ENCODE measurements at regions not wholly inside any gene's neighbourhood (a gene's known extent, or its start where the extent isn't known, plus 50 kb on each side); places are given as distances from the start of the nearest gene placed in this dataset.

DNA sequence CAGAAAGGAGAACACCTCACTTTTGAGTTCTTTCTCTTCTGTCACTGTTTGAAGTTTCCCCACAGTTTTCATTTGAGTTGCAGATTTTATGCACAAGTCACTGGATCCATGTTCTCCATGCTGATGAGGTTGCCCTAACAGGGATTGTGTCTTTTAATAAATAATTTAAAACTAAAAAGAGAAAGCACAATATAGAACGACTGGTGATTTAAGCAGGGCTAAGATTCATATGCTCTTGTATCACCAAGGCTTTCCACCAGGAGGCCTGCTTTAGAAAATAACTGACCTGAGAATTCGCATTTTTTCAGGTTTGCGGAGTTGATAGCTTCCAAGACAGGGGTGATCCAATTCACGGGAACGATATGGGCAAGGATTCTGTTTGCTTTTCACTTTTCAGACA lies 252.0 kb upstream of the VEPH1 start:
- Histone ChIP-seq H3K4me3 (ENCODE audit: low read depth, low read length) (no peak overlapping the region), H3K27ac (no peak overlapping the region), H3K27me3 (replicated peaks) (no peaks in the 10 kb centered on the region), H3K36me3 (replicated peaks) (no peaks in the 10 kb centered on the region)
- in situ Hi-C loops (cut with HindIII; ENCODE audit: low pct_ligation_motif_present, low sequenced_read_pairs): no loop called here
- no peak for DNase-seq
- TF ChIP-seq, protein P1, sequence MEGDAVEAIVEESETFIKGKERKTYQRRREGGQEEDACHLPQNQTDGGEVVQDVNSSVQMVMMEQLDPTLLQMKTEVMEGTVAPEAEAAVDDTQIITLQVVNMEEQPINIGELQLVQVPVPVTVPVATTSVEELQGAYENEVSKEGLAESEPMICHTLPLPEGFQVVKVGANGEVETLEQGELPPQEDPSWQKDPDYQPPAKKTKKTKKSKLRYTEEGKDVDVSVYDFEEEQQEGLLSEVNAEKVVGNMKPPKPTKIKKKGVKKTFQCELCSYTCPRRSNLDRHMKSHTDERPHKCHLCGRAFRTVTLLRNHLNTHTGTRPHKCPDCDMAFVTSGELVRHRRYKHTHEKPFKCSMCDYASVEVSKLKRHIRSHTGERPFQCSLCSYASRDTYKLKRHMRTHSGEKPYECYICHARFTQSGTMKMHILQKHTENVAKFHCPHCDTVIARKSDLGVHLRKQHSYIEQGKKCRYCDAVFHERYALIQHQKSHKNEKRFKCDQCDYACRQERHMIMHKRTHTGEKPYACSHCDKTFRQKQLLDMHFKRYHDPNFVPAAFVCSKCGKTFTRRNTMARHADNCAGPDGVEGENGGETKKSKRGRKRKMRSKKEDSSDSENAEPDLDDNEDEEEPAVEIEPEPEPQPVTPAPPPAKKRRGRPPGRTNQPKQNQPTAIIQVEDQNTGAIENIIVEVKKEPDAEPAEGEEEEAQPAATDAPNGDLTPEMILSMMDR (IDR thresholded peaks at IDR 0.05; ENCODE audit: low read depth, low read length, missing control alignments): peak; percentile 37

DNA sequence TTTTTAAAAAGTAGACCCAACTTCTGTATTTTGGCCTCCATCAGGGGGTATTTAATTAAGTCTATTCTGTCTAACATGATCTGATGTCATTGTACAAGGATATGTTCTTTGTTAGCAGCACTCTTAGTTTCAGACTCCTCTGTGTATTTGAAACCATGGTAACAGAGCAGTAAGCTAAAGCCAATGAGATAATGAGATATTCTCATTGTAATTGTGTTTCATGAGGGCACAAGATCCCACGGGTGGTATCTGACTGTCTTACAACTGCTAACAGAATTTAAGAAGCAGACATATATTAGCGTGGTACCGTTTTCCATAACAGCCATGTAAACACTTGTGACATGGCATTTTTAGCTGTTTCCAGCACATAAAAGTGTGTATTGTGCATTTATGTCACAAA lies 251.2 kb upstream of the VEPH1 start:
- Histone ChIP-seq H3K27me3 (replicated peaks) (no peaks in the 10 kb centered on the region), H3K27ac (no peak overlapping the region), H3K36me3 (replicated peaks) (no peaks in the 10 kb centered on the region), H3K4me3 (ENCODE audit: low read depth, low read length) (no peak overlapping the region)
- DNase-seq: no peak
- in situ Hi-C loops (cut with HindIII; ENCODE audit: low pct_ligation_motif_present, low sequenced_read_pairs): no loop called here
- TF ChIP-seq, protein P1 (IDR thresholded peaks at IDR 0.05; ENCODE audit: low read depth, low read length, missing control alignments): no peak

DNA sequence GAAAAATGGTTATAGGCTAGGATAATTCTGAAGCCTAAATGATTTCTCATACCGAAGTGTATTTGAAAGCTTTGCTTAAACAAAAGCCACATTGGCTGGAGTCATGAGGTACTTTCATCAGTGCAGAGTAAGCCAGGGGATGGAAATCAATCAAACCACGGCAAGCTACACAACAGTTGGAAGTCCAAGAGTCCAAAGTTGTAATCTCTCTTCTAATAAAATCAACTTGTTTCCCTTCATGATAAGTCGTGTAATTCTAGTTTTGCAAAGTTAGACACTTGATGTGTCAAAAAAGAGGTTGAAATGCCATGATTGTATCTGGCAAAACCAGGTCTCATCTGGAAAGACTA lies 250.5 kb upstream of the VEPH1 start:
- no peaks in the 10 kb centered on the region for H3K27me3 ChIP-seq (replicated peaks)
- in situ Hi-C loops (cut with HindIII; ENCODE audit: low pct_ligation_motif_present, low sequenced_read_pairs): no loop called here
- TF ChIP-seq, protein P1 (IDR thresholded peaks at IDR 0.05; ENCODE audit: low read depth, low read length, missing control alignments): no peak
- H3K27ac ChIP-seq: no peak overlapping the region
- no peak for DNase-seq
- H3K36me3 ChIP-seq (replicated peaks): no peaks in the 10 kb centered on the region
- H3K4me3 ChIP-seq (ENCODE audit: low read depth, low read length): no peak overlapping the region

DNA sequence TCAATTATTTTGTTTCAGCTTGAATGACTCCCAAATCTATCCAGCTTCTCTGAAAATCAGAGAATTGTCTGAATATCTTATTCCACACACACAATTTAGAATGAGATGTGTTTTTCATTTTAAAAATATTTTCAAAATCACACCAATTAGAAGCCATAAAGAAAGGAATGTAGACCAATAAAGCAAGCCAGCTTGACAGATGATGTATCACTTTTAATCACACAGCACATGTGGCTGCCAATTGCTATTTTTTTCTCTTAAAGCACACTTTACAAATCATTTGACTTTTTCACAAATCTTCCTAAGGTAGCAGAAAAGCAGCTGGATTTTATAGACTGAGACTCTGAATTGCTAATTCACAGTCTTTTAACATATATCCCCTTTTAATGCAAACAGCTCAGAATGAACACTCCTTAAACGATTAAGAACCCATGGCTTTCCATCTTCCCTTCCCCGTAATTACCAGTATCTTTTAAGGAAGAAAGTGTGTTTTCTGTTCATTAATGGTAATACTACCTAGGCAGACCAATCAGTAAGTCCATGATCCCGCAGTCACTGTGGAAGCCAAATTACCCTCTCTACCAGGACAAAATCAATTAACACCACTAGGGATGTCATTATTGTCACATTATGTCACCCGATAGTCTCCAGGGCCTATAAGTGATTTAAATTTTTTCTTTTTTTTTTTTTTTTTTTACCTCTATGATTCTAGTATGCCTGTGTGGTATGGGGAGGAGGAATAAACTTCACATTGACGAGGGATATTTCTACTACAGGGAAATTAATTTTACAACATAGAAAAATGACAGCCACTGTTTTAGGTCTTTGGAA lies 250.0 kb upstream of the VEPH1 start:
- no peaks in the 10 kb centered on the region for H3K27me3 ChIP-seq (replicated peaks)
- H3K27ac ChIP-seq: no peak overlapping the region
- in situ Hi-C loops (cut with HindIII; ENCODE audit: low pct_ligation_motif_present, low sequenced_read_pairs): no loop called here
- DNase-seq: no peak
- TF ChIP-seq, protein P1 (IDR thresholded peaks at IDR 0.05; ENCODE audit: low read depth, low read length, missing control alignments): no peak
- H3K4me3 ChIP-seq (ENCODE audit: low read depth, low read length): no peak overlapping the region
- no peaks in the 10 kb centered on the region for H3K36me3 ChIP-seq (replicated peaks)

DNA sequence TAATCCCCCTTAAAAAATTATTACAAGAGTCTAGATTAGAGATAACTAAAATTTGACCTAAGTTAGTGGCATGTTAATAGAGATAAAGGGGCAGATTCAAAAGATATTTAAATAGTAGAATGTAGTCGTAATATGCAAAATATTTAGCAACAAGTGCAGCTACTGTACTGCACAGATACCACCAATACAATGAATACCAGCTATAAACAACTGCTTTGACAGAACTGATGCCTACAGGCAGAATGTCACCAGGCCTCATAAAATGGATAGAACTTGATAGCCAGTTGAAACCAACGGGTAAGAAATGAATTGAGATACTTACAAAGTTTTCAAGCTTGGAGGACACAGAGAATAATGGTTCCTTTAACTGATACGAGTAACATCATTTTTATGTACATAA lies 249.3 kb upstream of the VEPH1 start:
- Histone ChIP-seq H3K4me3 (ENCODE audit: low read depth, low read length) (no peak overlapping the region), H3K27me3 (replicated peaks) (no peaks in the 10 kb centered on the region), H3K36me3 (replicated peaks) (no peaks in the 10 kb centered on the region), H3K27ac (no peak overlapping the region)
- in situ Hi-C loops (cut with HindIII; ENCODE audit: low pct_ligation_motif_present, low sequenced_read_pairs): no loop called here
- no peak for DNase-seq
- TF ChIP-seq, protein P1 (IDR thresholded peaks at IDR 0.05; ENCODE audit: low read depth, low read length, missing control alignments): no peak

DNA sequence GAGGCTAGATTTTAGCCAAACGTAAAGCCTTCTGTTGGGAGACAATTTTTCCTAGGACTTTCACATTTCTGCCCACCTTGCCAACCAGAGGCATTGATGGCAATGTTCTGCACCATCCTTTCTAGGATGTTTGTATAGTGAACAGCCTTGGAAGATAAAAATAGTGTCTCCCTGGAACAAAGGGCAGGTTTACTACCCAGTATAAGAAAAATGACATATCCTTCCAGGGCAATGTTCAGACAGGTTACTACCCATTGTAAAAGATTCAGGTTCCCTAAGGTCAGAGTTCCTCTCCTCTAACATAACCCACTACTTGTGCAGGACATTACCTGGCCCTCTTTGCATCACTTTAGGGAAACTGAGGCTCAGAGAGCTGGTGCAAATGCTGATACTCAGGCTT lies 248.2 kb upstream of the VEPH1 start:
- DNase-seq: no peak
- Histone ChIP-seq H3K36me3 (replicated peaks) (no peaks in the 10 kb centered on the region), H3K27me3 (replicated peaks) (no peaks in the 10 kb centered on the region), H3K27ac (no peak overlapping the region), H3K4me3 (ENCODE audit: low read depth, low read length) (no peak overlapping the region)
- TF ChIP-seq, protein P1 (IDR thresholded peaks at IDR 0.05; ENCODE audit: low read depth, low read length, missing control alignments): no peak
- in situ Hi-C loops (cut with HindIII; ENCODE audit: low pct_ligation_motif_present, low sequenced_read_pairs): no loop called here
